SKM-1 treated with dmso at 0.1 percent for 144 hours (cell line): ENCODE measurements at regions not wholly inside any gene's neighbourhood (a gene's known extent, or its start where the extent isn't known, plus 50 kb on each side); places are given as distances from the start of the nearest gene placed in this dataset.

Source experiments
- DNase-seq: peaks from one replicate; lab custom pipeline; 2025; ENCODE audit not compliant: unreplicated experiment; lab: John Stamatoyannopoulos, UW

- DNase-seq: no peak
These were observed 65.5 kb downstream of the ANKRD60 start for GRCh38 chr20:58162986-58163385.

GRCh38 chr20:58161192-58161591 is 67.3 kb downstream of the ANKRD60 start:
- no peak for DNase-seq

- DNase-seq: no peak
These were observed 67.9 kb downstream of the ANKRD60 start for GRCh38 chr20:58160451-58161061.

- DNase-seq: no peak
These were observed 73.1 kb downstream of the ANKRD60 start for GRCh38 chr20:58155148-58155925.

GRCh38 chr20:58154113-58154512 is 74.3 kb downstream of the ANKRD60 start:
- no peak for DNase-seq

GRCh38 chr20:58153121-58153520 is 75.3 kb downstream of the ANKRD60 start:
- no peak for DNase-seq

GRCh38 chr20:58150772-58151171 is 77.7 kb downstream of the ANKRD60 start:
- DNase-seq: no peak

- no peak for DNase-seq
These were observed 78.9 kb downstream of the ANKRD60 start for GRCh38 chr20:58149437-58150091.

GRCh38 chr20:58148891-58149290 is 79.6 kb downstream of the ANKRD60 start:
- no peak for DNase-seq

GRCh38 chr20:58147628-58148370 is 80.7 kb downstream of the ANKRD60 start:
- no peak for DNase-seq

GRCh38 chr20:58146746-58147140 is 81.7 kb downstream of the ANKRD60 start:
- DNase-seq: no peak

- DNase-seq: no peak
These were observed 82.2 kb downstream of the ANKRD60 start for GRCh38 chr20:58146081-58146745.

- DNase-seq: no peak
These were observed 82.9 kb downstream of the ANKRD60 start for GRCh38 chr20:58145506-58146080.

GRCh38 chr20:58144096-58144495 is 84.4 kb downstream of the ANKRD60 start:
- no peak for DNase-seq

GRCh38 chr20:58143531-58143930 is 84.9 kb downstream of the ANKRD60 start:
- no peak for DNase-seq

GRCh38 chr20:58142843-58143185 is 85.6 kb downstream of the ANKRD60 start:
- no peak for DNase-seq

- no peak for DNase-seq
These were observed 86.2 kb downstream of the ANKRD60 start for GRCh38 chr20:58141971-58142842.

- DNase-seq: no peak
These were observed 87.0 kb downstream of the ANKRD60 start for GRCh38 chr20:58141496-58141895.

- no peak for DNase-seq
These were observed 87.5 kb downstream of the ANKRD60 start for GRCh38 chr20:58140787-58141425.
